ENCODE measurements at regions not wholly inside any gene's neighbourhood (a gene's known extent, or its start where the extent isn't known, plus 50 kb on each side); places are given as distances from the start of the nearest gene placed in this dataset.

- no peak for DNase-seq (ENCODE audit: low spot score)
Measured at GRCh38 chr5:88544136-88544645, 275.5 kb upstream of the TMEM161B start.

- DNase-seq (ENCODE audit: low spot score), result no peak
Measured at GRCh38 chr5:88542786-88543185, 274.1 kb upstream of the TMEM161B start.

- DNase-seq (ENCODE audit: low spot score), result no peak
Measured at GRCh38 chr5:88540471-88541115, 271.9 kb upstream of the TMEM161B start.

GRCh38 chr5:88539693-88540365, 271.2 kb upstream of the TMEM161B start:
- no peak for DNase-seq (ENCODE audit: low spot score)

GRCh38 chr5:88539026-88539425, 270.4 kb upstream of the TMEM161B start:
- no peak for DNase-seq (ENCODE audit: low spot score)

- no peak for DNase-seq (ENCODE audit: low spot score)
Measured at GRCh38 chr5:88536146-88536545, 267.5 kb upstream of the TMEM161B start.

GRCh38 chr5:88524941-88525340, 256.3 kb upstream of the TMEM161B start:
- DNase-seq (ENCODE audit: low spot score), result no peak

- DNase-seq (ENCODE audit: low spot score), result no peak
Measured at GRCh38 chr5:88519066-88519465, 250.4 kb upstream of the TMEM161B start.

- no peak for DNase-seq (ENCODE audit: low spot score)
Measured at GRCh38 chr5:88518131-88519016, 249.7 kb upstream of the TMEM161B start.

- no peak for DNase-seq (ENCODE audit: low spot score)
Measured at GRCh38 chr5:88515881-88516819, 247.5 kb upstream of the TMEM161B start.

- no peak for DNase-seq (ENCODE audit: low spot score)
Measured at GRCh38 chr5:88515068-88515467, 246.4 kb upstream of the TMEM161B start.

- DNase-seq (ENCODE audit: low spot score), result no peak
Measured at GRCh38 chr5:88509403-88509802, 240.8 kb upstream of the TMEM161B start.

GRCh38 chr5:88507261-88507660, 238.6 kb upstream of the TMEM161B start:
- no peak for DNase-seq (ENCODE audit: low spot score)

GRCh38 chr5:88503406-88503805, 234.8 kb upstream of the TMEM161B start:
- no peak for DNase-seq (ENCODE audit: low spot score)

GRCh38 chr5:88503041-88503345, 234.3 kb upstream of the TMEM161B start:
- no peak for DNase-seq (ENCODE audit: low spot score)

GRCh38 chr5:88502179-88503040, 233.8 kb upstream of the TMEM161B start:
- DNase-seq (ENCODE audit: low spot score), result no peak

GRCh38 chr5:88495810-88496209, 227.2 kb upstream of the TMEM161B start:
- DNase-seq (ENCODE audit: low spot score), result no peak

- no peak for DNase-seq (ENCODE audit: low spot score)
Measured at GRCh38 chr5:88490874-88491273, 222.2 kb upstream of the TMEM161B start.

GRCh38 chr5:88489364-88489763, 220.7 kb upstream of the TMEM161B start:
- DNase-seq (ENCODE audit: low spot score), result no peak

GRCh38 chr5:88488561-88488960, 219.9 kb upstream of the TMEM161B start:
- no peak for DNase-seq (ENCODE audit: low spot score)

- DNase-seq (ENCODE audit: low spot score), result no peak
Measured at GRCh38 chr5:88488130-88488529, 219.5 kb upstream of the TMEM161B start.
